ENCODE measurements at regions not wholly inside any gene's neighbourhood (a gene's known extent, or its start where the extent isn't known, plus 50 kb on each side); places are given as distances from the start of the nearest gene placed in this dataset.
A peak's percentile ranks its signal among the peaks of the same experiment; 100 is the strongest.

DNA sequence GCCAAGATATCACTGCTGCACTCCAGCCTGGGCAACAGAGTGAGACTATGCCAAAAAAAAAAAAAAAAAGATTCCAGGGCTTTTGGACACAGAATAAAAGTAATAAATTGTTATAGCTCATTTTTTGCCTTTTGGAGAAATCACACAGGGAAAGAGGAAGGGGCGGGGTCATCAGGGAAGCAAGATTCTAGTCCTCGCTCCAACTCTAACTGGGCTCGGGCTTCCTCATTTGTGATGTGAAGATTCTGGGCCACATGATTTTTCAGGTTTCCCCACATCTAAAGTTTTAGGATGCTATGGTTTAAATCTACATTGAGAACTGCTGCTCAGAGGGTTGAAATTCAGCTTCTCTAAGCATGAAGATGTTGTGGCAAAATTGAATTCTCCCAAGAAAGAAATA, 179.3 kb upstream of the PLXNA2 start:
- Mint-ChIP-seq H3K4me1 (peaks cover 4% of the 10 kb centered on the region), H3K9me3 (peaks cover 0 to 2% (median 0%) of the 10 kb centered on the region in 7 donors), H3K27ac (no peak overlapping the region), H3K4me3 (no peak overlapping the region), H3K36me3 (no peaks in the 10 kb centered on the region), H3K27me3 (ENCODE audit: low read depth in 3 of 3) (peaks cover 1 to 8% (median 3%) of the 10 kb centered on the region in 3 donors)
- Histone ChIP-seq H3K9ac (ENCODE audit: insufficient read depth, low read length, poor library complexity, severe bottlenecking) (no peak overlapping the region), H3K36me3 (replicated peaks in 1 of 2; ENCODE audit: control insufficient read depth in 1 of 2, insufficient read depth in 2 of 2, low read length in 2 of 2) (no peaks in the 10 kb centered on the region), H3K27me3 (ENCODE audit: control insufficient read depth in 2 of 2, insufficient read depth in 2 of 2, low read length in 2 of 2) (no peaks in the 10 kb centered on the region), H3K27ac (ENCODE audit: low read depth in 1 of 2, low read length in 2 of 2) (no peak overlapping the region), H4K20me1 (ENCODE audit: insufficient read depth, low read length) (no peaks in the 10 kb centered on the region), H3K4me2 (replicated peaks; ENCODE audit: extremely low read depth, low read length, poor library complexity, severe bottlenecking) (no peak overlapping the region), H2AFZ (ENCODE audit: insufficient read depth, low read depth, low read length, poor library complexity, severe bottlenecking) (no peak overlapping the region), H3K79me2 (ENCODE audit: insufficient read depth, low read length) (no peaks in the 10 kb centered on the region), H3K4me3 (replicated peaks in 1 of 3; ENCODE audit: low read depth in 2 of 3, low read length in 3 of 3) (no peak overlapping the region), H3K9me3 (replicated peaks in 1 of 2; ENCODE audit: control insufficient read depth in 1 of 2, insufficient read depth in 1 of 2, low read length in 2 of 2) (no peaks in the 10 kb centered on the region), H3K4me1 (ENCODE audit: control insufficient read depth in 1 of 2, insufficient read depth in 2 of 2, low read length in 2 of 2) (no peaks in the 10 kb centered on the region)
- 0% methylated on average over 1 of the region's 3 CpGs for WGBS (ENCODE audit: insufficient coverage)
- TF ChIP-seq, protein P1, sequence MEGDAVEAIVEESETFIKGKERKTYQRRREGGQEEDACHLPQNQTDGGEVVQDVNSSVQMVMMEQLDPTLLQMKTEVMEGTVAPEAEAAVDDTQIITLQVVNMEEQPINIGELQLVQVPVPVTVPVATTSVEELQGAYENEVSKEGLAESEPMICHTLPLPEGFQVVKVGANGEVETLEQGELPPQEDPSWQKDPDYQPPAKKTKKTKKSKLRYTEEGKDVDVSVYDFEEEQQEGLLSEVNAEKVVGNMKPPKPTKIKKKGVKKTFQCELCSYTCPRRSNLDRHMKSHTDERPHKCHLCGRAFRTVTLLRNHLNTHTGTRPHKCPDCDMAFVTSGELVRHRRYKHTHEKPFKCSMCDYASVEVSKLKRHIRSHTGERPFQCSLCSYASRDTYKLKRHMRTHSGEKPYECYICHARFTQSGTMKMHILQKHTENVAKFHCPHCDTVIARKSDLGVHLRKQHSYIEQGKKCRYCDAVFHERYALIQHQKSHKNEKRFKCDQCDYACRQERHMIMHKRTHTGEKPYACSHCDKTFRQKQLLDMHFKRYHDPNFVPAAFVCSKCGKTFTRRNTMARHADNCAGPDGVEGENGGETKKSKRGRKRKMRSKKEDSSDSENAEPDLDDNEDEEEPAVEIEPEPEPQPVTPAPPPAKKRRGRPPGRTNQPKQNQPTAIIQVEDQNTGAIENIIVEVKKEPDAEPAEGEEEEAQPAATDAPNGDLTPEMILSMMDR (IDR thresholded peaks at IDR 0.05): no peak
- peak; percentile 17 to 24 (median 22) for DNase-seq
- intact Hi-C loops (cut with micrococcal nuclease): no loop called here

DNA sequence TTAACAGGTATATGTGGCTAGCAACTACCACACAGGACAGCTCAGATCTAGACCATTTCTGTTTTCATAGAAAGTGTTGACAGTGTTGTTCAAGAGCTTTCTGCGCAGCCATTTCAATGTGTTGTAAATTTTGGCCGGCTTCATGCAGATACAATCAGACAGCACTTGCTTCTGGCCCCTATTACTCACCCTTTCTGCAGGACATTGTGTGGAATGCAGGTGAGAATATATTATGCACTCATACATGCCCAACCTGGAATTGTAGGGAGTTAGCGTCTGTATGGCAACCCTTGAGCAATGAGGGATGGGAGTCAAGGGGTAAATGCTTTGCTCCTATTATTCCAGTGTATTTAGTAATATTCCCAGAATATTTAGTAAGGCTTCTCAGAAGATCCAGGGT, 180.9 kb upstream of the PLXNA2 start:
- peaks cover 0 to 3% (median 0%) of the 10 kb centered on the region in 7 donors for H3K9me3 Mint-ChIP-seq
- no CpG with 5 or more reads among the region's 3 CpGs for WGBS (ENCODE audit: insufficient coverage)

More for the DNA sequence above, 180.9 kb upstream of the PLXNA2 start:
- DNase-seq: no peak
- no peaks in the 10 kb centered on the region for H3K9me3 ChIP-seq (replicated peaks in 1 of 2; ENCODE audit: control insufficient read depth in 1 of 2, insufficient read depth in 1 of 2, low read length in 2 of 2)
- H3K27ac ChIP-seq (ENCODE audit: low read depth in 1 of 2, low read length in 2 of 2): no peak overlapping the region
- Mint-ChIP-seq H3K36me3 (no peaks in the 10 kb centered on the region), H3K27ac (no peak overlapping the region), H3K27me3 (ENCODE audit: low read depth in 3 of 3) (peaks cover 1 to 10% (median 1%) of the 10 kb centered on the region in 3 donors), H3K4me3 (no peak overlapping the region), H3K4me1 (peaks cover 4% of the 10 kb centered on the region)
- no peak overlapping the region for H3K4me3 ChIP-seq (replicated peaks in 1 of 3; ENCODE audit: low read depth in 2 of 3, low read length in 3 of 3)
- H3K4me1 ChIP-seq (ENCODE audit: control insufficient read depth in 1 of 2, insufficient read depth in 2 of 2, low read length in 2 of 2): no peaks in the 10 kb centered on the region
- TF ChIP-seq, protein P1 (IDR thresholded peaks at IDR 0.05): no peak
- H3K36me3 ChIP-seq (replicated peaks in 1 of 2; ENCODE audit: control insufficient read depth in 1 of 2, insufficient read depth in 2 of 2, low read length in 2 of 2): no peaks in the 10 kb centered on the region
- no peak overlapping the region for H2AFZ ChIP-seq (ENCODE audit: insufficient read depth, low read depth, low read length, poor library complexity, severe bottlenecking)
- no peaks in the 10 kb centered on the region for H3K27me3 ChIP-seq (ENCODE audit: control insufficient read depth in 2 of 2, insufficient read depth in 2 of 2, low read length in 2 of 2)
- no peak overlapping the region for H3K4me2 ChIP-seq (replicated peaks; ENCODE audit: extremely low read depth, low read length, poor library complexity, severe bottlenecking)
- H3K79me2 ChIP-seq (ENCODE audit: insufficient read depth, low read length): no peaks in the 10 kb centered on the region
- no peak overlapping the region for H3K9ac ChIP-seq (ENCODE audit: insufficient read depth, low read length, poor library complexity, severe bottlenecking)
- H4K20me1 ChIP-seq (ENCODE audit: insufficient read depth, low read length): no peaks in the 10 kb centered on the region
- intact Hi-C loops (cut with micrococcal nuclease): no loop called here
